Hepatocyte (in vitro differentiated cells): ENCODE measurements at regions not wholly inside any gene's neighbourhood (a gene's known extent, or its start where the extent isn't known, plus 50 kb on each side); places are given as distances from the start of the nearest gene placed in this dataset.

Source experiments
- DNase-seq: peaks from one replicate; pipeline ENCODE4 v3.0.0-alpha.2; 2016; ENCODE audit warnings: low spot score
- H2AFZ ChIP-seq: fragments of 200-600 bp; sonication (generic); 2 replicates; pipeline ENCODE4 v1.6.0; 2016; ENCODE audit warnings: antibody characterized with exemption, mild to moderate bottlenecking
- H3K27ac ChIP-seq: fragments of 200-600 bp; sonication (generic); 2 replicates; pipeline ENCODE4 v1.5.1; 2016; ENCODE audit warnings: mild to moderate bottlenecking
- H3K27me3 ChIP-seq: fragments of 200-600 bp; sonication (generic); 2 replicates; pipeline ENCODE4 v1.6.1; 2016
- H3K36me3 ChIP-seq: fragments of 200-600 bp; sonication (generic); replicated peaks from 2 replicates; pipeline ENCODE4 v1.5.1; 2016; ENCODE audit warnings: low read depth; ENCODE audit not compliant: insufficient read depth
- H3K4me1 ChIP-seq: fragments of 200-600 bp; sonication (generic); 2 replicates; pipeline ENCODE4 v1.5.1; 2016; ENCODE audit warnings: mild to moderate bottlenecking, moderate library complexity; ENCODE audit not compliant: insufficient read depth
- H3K4me2 ChIP-seq: fragments of 200-600 bp; sonication (generic); 2 replicates; pipeline ENCODE4 v1.6.0; 2016
- H3K4me3 ChIP-seq: fragments of 200-600 bp; sonication (generic); 2 replicates; pipeline ENCODE4 v1.5.1; 2016; ENCODE audit warnings: mild to moderate bottlenecking
- H3K79me2 ChIP-seq: fragments of 200-600 bp; sonication (generic); 2 replicates; pipeline ENCODE4 v1.6.0; 2017; ENCODE audit warnings: mild to moderate bottlenecking
- H3K9me2 ChIP-seq: fragments of 200-600 bp; sonication (generic); replicated peaks from 2 replicates; pipeline ENCODE4 v1.6.0; 2017; ENCODE audit warnings: mild to moderate bottlenecking; ENCODE audit not compliant: insufficient read depth
- H3K9me3 ChIP-seq: fragments of 200-600 bp; sonication (generic); 2 replicates; pipeline ENCODE4 v1.5.1; 2016; ENCODE audit warnings: low read depth, mild to moderate bottlenecking
- H4K20me1 ChIP-seq: fragments of 200-600 bp; sonication (generic); 2 replicates; pipeline ENCODE4 v1.6.0; 2016; ENCODE audit warnings: mild to moderate bottlenecking; ENCODE audit not compliant: insufficient read depth, poor library complexity, severe bottlenecking
- EZH2 ChIP-seq: fragments of 200-600 bp; sonication (generic); IDR thresholded peaks from 2 replicates; pipeline ENCODE4 v1.6.1; 2016; ENCODE audit warnings: antibody characterized with exemption, mild to moderate bottlenecking, borderline replicate concordance
- EZH2phosphoT487 ChIP-seq: fragments of 200-600 bp; sonication (generic); IDR thresholded peaks from one replicate; pipeline ENCODE4 v1.6.1; 2018; ENCODE audit warnings: antibody characterized with exemption, mild to moderate bottlenecking, low read depth, moderate library complexity; ENCODE audit not compliant: unreplicated experiment, severe bottlenecking
- WGBS: methylation state at CpG from one replicate; pipeline ENCODE4 v1.1.6; 2016; ENCODE audit warnings: low lambda C conversion rate; ENCODE audit errors: missing lambda C conversion rate; 5-methylcytosine and 5-hydroxymethylcytosine counted together
- TF ChIP-seq, protein P1 (sequence below): fragments of 200-600 bp; sonication (generic); IDR thresholded peaks from 2 replicates; pipeline ENCODE4 v1.5.1; 2016; ENCODE audit warnings: antibody characterized with exemption, mild to moderate bottlenecking; ENCODE audit not compliant: poor library complexity

DNA sequence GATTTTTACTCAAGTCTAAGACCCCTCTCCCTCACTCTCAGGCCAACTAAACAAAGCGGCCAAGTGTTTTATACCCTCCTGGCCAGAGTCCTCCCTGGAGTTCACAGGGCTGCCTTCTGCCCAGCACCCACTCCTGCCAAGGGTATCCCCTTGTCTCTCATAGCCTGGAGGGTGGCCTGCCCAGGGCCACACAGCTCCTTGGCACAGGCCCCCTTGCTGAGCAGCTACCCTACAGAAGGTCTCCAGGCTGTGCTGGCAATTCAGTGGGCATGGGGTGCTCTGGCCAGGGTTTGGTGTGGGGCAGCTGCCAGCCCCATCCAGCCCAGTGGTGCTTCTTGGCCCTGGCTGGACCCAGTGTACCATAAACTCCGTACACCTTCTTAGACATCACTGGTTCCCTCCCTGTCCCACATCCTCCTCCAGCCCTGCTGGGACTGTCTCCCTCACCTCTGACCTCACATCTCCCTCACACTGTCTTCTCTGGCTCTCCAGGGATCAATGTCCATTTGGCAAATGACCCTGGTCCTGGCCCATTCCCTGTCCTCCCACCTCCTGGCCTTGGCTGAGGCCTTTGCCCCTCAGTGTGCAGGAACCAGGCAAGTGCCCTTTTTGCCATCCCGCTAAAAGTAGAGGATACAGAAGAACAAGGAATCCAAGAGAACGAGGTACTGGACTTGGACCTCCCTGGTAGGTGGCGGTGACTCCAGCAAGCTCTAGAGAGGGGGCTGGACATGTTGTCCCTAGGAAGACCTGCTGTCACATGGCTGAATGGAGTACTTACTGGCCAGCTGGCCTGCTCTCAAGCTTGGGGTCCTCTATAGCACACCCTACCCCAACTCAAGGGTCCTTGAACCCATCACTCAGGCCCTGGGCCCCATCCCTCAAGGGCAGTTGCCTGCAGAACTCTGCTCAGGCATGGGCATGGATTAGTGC lies 50.0 kb upstream of the TRPM1 start:
- Histone ChIP-seq H3K36me3 (no peaks in the 10 kb centered on the region), H2AFZ (no peak overlapping the region), H3K4me3 (no peak overlapping the region), H3K4me1 (no peaks in the 10 kb centered on the region), H3K79me2 (no peaks in the 10 kb centered on the region), H3K27ac (no peak overlapping the region), H3K27me3 (no peaks in the 10 kb centered on the region), H3K4me2 (no peak overlapping the region), H3K9me2 (no peaks in the 10 kb centered on the region), H3K9me3 (no peaks in the 10 kb centered on the region), H4K20me1 (no peaks in the 10 kb centered on the region)
- TF ChIP-seq, protein P1, sequence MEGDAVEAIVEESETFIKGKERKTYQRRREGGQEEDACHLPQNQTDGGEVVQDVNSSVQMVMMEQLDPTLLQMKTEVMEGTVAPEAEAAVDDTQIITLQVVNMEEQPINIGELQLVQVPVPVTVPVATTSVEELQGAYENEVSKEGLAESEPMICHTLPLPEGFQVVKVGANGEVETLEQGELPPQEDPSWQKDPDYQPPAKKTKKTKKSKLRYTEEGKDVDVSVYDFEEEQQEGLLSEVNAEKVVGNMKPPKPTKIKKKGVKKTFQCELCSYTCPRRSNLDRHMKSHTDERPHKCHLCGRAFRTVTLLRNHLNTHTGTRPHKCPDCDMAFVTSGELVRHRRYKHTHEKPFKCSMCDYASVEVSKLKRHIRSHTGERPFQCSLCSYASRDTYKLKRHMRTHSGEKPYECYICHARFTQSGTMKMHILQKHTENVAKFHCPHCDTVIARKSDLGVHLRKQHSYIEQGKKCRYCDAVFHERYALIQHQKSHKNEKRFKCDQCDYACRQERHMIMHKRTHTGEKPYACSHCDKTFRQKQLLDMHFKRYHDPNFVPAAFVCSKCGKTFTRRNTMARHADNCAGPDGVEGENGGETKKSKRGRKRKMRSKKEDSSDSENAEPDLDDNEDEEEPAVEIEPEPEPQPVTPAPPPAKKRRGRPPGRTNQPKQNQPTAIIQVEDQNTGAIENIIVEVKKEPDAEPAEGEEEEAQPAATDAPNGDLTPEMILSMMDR, result no peak
- TF ChIP-seq EZH2phosphoT487 (no peak), EZH2 (no peak)
- DNase-seq, result no peak
- WGBS, result 94% methylated on average over 5 of the region's 5 CpGs

DNA sequence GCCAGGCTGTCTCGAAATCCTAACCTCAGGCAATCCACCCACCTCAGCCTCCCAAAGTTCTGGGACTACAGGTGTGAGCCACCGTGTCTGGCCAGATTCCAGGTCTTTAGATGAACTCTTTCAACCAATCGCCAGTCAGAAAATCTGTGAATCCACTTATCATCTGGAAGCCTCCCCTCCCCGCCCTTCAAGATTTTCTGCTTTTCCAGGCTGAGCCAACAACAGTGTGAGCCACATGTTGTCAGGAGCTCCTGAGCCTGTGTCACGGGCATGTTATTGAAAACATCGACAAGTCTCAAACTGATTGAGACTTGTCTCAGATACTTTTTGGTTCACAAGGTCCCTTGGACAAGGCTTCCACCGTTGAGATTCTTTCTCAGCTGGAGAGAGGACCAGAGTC lies 52.0 kb upstream of the TRPM1 start:
- Histone ChIP-seq H3K9me3 (no peaks in the 10 kb centered on the region), H3K27me3 (no peaks in the 10 kb centered on the region), H3K9me2 (no peaks in the 10 kb centered on the region), H3K4me2 (no peak overlapping the region), H3K79me2 (no peaks in the 10 kb centered on the region), H3K4me3 (no peak overlapping the region), H3K36me3 (no peaks in the 10 kb centered on the region), H2AFZ (no peak overlapping the region), H3K27ac (no peak overlapping the region), H4K20me1 (no peaks in the 10 kb centered on the region), H3K4me1 (peaks cover 4% of the 10 kb centered on the region)
- DNase-seq, result no peak
- TF ChIP-seq EZH2phosphoT487 (no peak), EZH2 (no peak)
- TF ChIP-seq, protein P1, result no peak
- 92% methylated on average over 7 of the region's 7 CpGs for WGBS

DNA sequence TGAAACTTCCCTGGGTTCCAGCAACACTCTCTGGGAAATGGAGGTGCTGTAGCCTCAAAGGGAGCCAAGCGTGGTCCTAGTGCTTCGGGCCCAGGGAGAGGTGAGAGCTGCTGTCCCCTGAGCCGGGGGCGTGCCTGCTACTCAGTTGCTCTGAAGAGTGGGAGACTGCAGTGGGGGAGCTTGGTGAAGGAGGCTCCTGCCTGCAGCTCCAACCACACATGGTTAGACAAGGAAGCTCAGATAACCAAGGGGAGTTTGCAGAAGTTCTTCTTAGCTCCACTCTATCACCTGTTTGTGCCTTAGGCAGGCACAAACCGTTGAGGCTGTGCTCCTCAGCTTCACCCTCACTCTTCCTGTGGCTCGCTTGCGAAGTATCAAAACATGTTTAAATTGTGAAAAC lies 53.6 kb upstream of the TRPM1 start:
- Histone ChIP-seq H2AFZ (no peak overlapping the region), H3K4me3 (no peak overlapping the region), H3K36me3 (no peaks in the 10 kb centered on the region), H3K4me1 (peaks cover 4% of the 10 kb centered on the region), H3K4me2 (no peak overlapping the region), H3K79me2 (no peaks in the 10 kb centered on the region), H3K9me2 (no peaks in the 10 kb centered on the region), H3K9me3 (no peaks in the 10 kb centered on the region), H3K27me3 (no peaks in the 10 kb centered on the region), H4K20me1 (no peaks in the 10 kb centered on the region), H3K27ac (no peak overlapping the region)
- WGBS, result 92% methylated on average over 7 of the region's 7 CpGs
- DNase-seq, result no peak
- TF ChIP-seq, protein P1, result no peak
